Body of pancreas (tissue), 4 donors: ENCODE measurements at regions not wholly inside any gene's neighbourhood (a gene's known extent, or its start where the extent isn't known, plus 50 kb on each side); places are given as distances from the start of the nearest gene placed in this dataset.

ENCODE experiments used
- ATAC-seq: fragments of 150-250 bp; one replicate; pipeline ENCODE4 v1.9.1; 2016
- DNase-seq, 4 donors: peaks; one replicate each; pipeline ENCODE4 v3.0.0-alpha.2; 2019
- H3K27ac ChIP-seq, 4 donors: fragments of 200-600 bp; sonication (generic); 1 replicate in 3 of 4; 2 replicates in 1 of 4; pipeline versions ENCODE4 v1.5.1 to v1.6.1; 2016 to 2019; ENCODE audit warnings: mild to moderate bottlenecking in 1 of 4, mixed read lengths in 1 of 4, moderate library complexity in 1 of 4
- H3K27me3 ChIP-seq, 2 donors: fragments of 200-600 bp; sonication (generic); one replicate each; pipeline ENCODE4 v1.6.0; 2016; ENCODE audit warnings: mild to moderate bottlenecking in 1 of 2
- H3K36me3 ChIP-seq, 2 donors: fragments of 200-600 bp; sonication (generic); replicated peaks in 1 of 2; 2 replicates each; pipeline ENCODE4 v1.5.1; 2016; ENCODE audit warnings: low read depth in 2 of 2; ENCODE audit not compliant: insufficient read depth in 1 of 2
- H3K4me1 ChIP-seq: fragments of 200-600 bp; sonication (generic); one replicate; pipeline ENCODE4 v1.6.0; 2016
- H3K4me3 ChIP-seq, 2 donors: fragments of 200-600 bp; sonication (generic); 1 replicate in 1 of 2; 2 replicates in 1 of 2; pipeline ENCODE4 v1.5.1; 2016 to 2019
- H3K9me3 ChIP-seq, 3 donors: fragments of 200-600 bp; sonication (generic); 1 replicate in 2 of 3; 2 replicates in 1 of 3; pipeline ENCODE4 v1.5.1; 2016
- POLR2A ChIP-seq, 3 donors: fragments of 450-650 bp; IDR thresholded peaks; one replicate each; pipeline ENCODE4 v1.6.1; 2016; ENCODE audit warnings: antibody characterized with exemption in 3 of 3, mild to moderate bottlenecking in 2 of 3
- WGBS, 2 donors: methylation state at CpG; one replicate each; pipeline ENCODE4 v1.1.5; 2017; 5-methylcytosine and 5-hydroxymethylcytosine counted together
- intact Hi-C: fragments of 100-400 bp; cut with DNase I; formaldehyde crosslinking; loops from one replicate; pipeline ENCODE4 v1.15.1; 2023
- TF ChIP-seq, protein P1 (sequence below), 7 experiments: fragments of 450-650 bp in 4 of 7; fragments of 200-600 bp in 3 of 7; sonication (generic) in 3 of 7; IDR thresholded peaks; one replicate each; pipeline ENCODE4 v1.5.1; 2016 to 2019; ENCODE audit warnings: antibody characterized with exemption in 7 of 7

DNA sequence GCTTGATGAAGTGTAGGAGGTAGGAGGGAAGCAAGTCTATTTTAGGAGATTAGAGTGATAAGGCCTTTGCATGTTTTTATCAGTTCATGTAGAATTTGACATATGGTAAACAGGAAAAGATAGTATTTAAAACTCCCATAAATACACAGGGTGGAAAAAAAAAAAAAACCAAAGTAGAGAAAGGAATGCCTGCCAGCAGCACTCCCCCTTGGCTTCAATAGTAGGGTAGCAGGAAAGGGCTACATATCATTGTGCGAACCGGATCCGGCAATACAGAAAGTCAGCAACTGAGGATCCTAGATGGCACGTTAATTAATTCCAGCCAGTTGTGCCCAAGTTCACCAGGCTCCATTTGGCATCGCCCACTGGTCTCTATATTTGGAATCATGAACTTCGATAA, 159.6 kb upstream of the SMIM21 start:
- no peak overlapping the region for H3K27ac ChIP-seq
- 65 to 69% methylated on average over 6 of the region's 6 CpGs for WGBS, 2 donors
- no peaks in the 10 kb centered on the region for H3K9me3 ChIP-seq
- ATAC-seq: no peak
- intact Hi-C loops: no loop called here
- DNase-seq: no peak
- TF ChIP-seq, protein P1, sequence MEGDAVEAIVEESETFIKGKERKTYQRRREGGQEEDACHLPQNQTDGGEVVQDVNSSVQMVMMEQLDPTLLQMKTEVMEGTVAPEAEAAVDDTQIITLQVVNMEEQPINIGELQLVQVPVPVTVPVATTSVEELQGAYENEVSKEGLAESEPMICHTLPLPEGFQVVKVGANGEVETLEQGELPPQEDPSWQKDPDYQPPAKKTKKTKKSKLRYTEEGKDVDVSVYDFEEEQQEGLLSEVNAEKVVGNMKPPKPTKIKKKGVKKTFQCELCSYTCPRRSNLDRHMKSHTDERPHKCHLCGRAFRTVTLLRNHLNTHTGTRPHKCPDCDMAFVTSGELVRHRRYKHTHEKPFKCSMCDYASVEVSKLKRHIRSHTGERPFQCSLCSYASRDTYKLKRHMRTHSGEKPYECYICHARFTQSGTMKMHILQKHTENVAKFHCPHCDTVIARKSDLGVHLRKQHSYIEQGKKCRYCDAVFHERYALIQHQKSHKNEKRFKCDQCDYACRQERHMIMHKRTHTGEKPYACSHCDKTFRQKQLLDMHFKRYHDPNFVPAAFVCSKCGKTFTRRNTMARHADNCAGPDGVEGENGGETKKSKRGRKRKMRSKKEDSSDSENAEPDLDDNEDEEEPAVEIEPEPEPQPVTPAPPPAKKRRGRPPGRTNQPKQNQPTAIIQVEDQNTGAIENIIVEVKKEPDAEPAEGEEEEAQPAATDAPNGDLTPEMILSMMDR (IDR thresholded peaks at IDR 0.05): no peak
- no peak for TF ChIP-seq POLR2A (IDR thresholded peaks at IDR 0.05)
- H3K36me3 ChIP-seq: no peaks in the 10 kb centered on the region
- H3K4me3 ChIP-seq: no peak overlapping the region
- no peaks in the 10 kb centered on the region for H3K4me1 ChIP-seq
- no peaks in the 10 kb centered on the region for H3K27me3 ChIP-seq

GRCh38 chr18:75586130-75586889, 158.8 kb upstream of the SMIM21 start:
- ATAC-seq: no peak
- intact Hi-C loops: no loop called here
- 64% methylated on average over 9 of the region's 9 CpGs for WGBS, 2 donors
- Histone ChIP-seq H3K9me3 (no peaks in the 10 kb centered on the region), H3K27me3 (no peaks in the 10 kb centered on the region), H3K4me3 (no peak overlapping the region), H3K27ac (no peak overlapping the region), H3K4me1 (no peaks in the 10 kb centered on the region), H3K36me3 (no peaks in the 10 kb centered on the region)
- TF ChIP-seq POLR2A (IDR thresholded peaks at IDR 0.05): no peak
- TF ChIP-seq, protein P1 (IDR thresholded peaks at IDR 0.05): no peak
- DNase-seq: no peak

GRCh38 chr18:75582940-75583339, 155.4 kb upstream of the SMIM21 start:
- WGBS, 2 donors: 72 to 76% methylated on average over 6 of the region's 6 CpGs
- no peaks in the 10 kb centered on the region for H3K27me3 ChIP-seq
- ATAC-seq: no peak
- intact Hi-C loops: no loop called here
- H3K27ac ChIP-seq: no peak overlapping the region
- no peaks in the 10 kb centered on the region for H3K4me1 ChIP-seq
- no peak for TF ChIP-seq POLR2A (IDR thresholded peaks at IDR 0.05)
- TF ChIP-seq, protein P1 (IDR thresholded peaks at IDR 0.05): no peak
- no peaks in the 10 kb centered on the region for H3K9me3 ChIP-seq
- DNase-seq: no peak
- no peaks in the 10 kb centered on the region for H3K36me3 ChIP-seq
- no peak overlapping the region for H3K4me3 ChIP-seq

GRCh38 chr18:75582406-75582821, 154.9 kb upstream of the SMIM21 start:
- intact Hi-C loops: no loop called here
- H3K27me3 ChIP-seq: no peaks in the 10 kb centered on the region
- ATAC-seq (no peak), DNase-seq (no peak)
- no peaks in the 10 kb centered on the region for H3K9me3 ChIP-seq
- no peak for TF ChIP-seq POLR2A (IDR thresholded peaks at IDR 0.05)
- TF ChIP-seq, protein P1 (IDR thresholded peaks at IDR 0.05): no peak
- no peak overlapping the region for H3K4me3 ChIP-seq
- H3K36me3 ChIP-seq: no peaks in the 10 kb centered on the region
- H3K27ac ChIP-seq: no peak overlapping the region
- 58 to 70% methylated on average over 3 of the region's 3 CpGs for WGBS, 2 donors
- H3K4me1 ChIP-seq: no peaks in the 10 kb centered on the region
